LoVo (cell line): ENCODE measurements at regions not wholly inside any gene's neighbourhood (a gene's known extent, or its start where the extent isn't known, plus 50 kb on each side); places are given as distances from the start of the nearest gene placed in this dataset.
"Not testable (repeated sequence)": the region's sequence is repeated elsewhere in the genome, so short reads cannot be mapped to it uniquely, and the experiment has no call there.

Experiments used
- DNase-seq: peaks from one replicate; pipeline ENCODE4 v3.0.0-alpha.2; 2016; ENCODE audit warnings: low spot score

DNA sequence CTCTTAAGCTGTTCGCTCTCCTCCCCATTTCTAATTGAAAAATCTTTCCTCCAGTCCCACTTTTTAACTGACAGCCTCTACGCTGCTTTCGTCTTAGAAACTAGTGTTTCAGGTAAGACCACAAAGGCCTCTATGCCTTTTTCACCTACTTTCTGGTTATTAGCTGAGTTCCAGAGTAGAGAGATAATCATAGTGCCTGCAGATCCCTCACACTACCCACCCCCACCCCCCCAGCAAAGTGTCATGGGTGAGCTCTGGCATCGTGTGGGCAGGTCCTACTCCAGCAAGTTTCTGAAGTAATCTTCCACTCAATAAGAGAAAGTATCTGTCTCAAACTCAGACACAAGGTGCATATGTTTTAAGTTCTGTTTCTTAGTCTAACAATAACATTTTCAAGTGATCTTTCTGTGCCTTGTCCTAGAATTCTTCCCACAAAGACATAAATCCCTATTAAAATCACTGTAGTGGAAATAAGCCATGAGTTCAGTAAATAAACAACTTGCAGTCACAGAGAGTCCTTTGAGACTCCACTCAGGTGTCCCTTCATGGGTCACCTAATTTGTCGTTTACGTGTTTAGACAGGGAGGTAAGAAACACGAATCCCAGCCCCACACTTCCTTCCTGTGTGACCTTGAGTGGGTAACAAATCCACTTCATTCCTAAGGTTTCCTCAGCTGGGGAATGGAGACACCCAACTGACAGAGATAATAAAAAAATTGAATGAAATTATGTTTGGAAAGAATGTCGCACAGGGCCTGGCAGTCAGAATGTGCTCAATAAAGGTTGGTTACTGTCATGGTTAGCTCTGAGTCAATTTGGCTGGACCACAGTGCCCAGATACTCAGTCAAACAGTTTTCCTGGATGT is 228.9 kb upstream of the CAND1 start:
- no peak for DNase-seq

- DNase-seq: no peak
Measured at GRCh38 chr12:67040861-67041137, 228.4 kb upstream of the CAND1 start.

GRCh38 chr12:67042697-67043131 is 226.4 kb upstream of the CAND1 start:
- peak; percentile 19 for DNase-seq

DNA sequence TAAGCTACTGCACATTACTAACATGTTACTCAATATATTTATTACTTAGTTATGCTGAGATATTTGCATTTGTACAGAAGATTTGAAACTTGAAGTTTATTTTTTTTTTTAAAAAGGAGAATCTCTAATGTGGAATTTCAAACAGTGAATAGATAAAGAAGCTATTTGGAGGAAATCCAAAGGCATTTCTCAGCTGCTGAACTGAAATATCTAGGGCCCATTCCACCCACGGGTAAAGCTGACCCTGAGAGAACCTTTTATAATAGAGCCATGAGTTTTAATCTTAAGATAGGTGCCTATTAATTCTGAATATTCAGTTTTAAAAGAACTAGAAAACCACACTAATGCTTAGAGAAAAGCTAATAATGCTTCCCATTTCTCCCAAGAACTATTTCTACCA is 225.4 kb upstream of the CAND1 start:
- no peak for DNase-seq

GRCh38 chr12:67045650-67046049 is 223.5 kb upstream of the CAND1 start:
- DNase-seq: no peak

DNA sequence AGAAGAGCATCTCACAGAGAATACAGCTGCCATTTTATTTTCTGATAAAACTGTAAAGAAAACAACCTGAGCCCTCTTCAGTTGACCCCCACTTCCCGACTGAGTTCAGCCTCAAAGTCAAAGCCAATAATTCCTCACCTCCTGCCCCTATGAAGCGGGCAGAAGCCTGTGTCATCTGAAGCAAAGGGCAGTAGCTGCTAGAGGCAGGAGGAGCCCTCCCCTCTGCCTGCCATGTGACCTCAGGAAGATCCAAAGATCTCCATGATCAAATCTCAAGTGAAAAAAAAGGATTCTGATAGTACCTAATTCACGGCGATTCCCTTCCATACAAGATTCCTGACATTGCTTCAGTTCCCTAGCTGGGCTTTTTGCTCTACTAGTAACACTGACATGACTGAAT is 223.1 kb upstream of the CAND1 start:
- no peak for DNase-seq

- DNase-seq: no peak
Measured at GRCh38 chr12:67047634-67048033, 221.5 kb upstream of the CAND1 start.

DNA sequence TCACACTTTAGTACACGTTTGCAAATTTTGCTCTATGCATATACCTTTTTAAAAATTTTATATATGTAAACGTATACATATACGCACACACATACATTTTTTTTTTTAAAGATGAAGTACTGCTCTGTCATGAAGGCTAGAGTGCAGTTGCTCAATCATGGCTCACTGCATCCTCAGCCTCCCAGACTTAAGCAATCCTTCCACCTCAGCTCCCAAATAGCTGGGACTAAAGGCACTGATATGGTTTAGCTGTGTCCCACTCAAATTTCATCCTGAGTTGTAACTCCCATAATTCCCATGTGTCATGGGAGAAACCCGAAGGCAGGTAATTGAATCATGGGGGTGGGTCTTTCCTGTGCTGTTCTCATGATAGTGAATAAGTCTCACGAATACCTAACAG is 220.8 kb upstream of the CAND1 start:
- DNase-seq: no peak

DNA sequence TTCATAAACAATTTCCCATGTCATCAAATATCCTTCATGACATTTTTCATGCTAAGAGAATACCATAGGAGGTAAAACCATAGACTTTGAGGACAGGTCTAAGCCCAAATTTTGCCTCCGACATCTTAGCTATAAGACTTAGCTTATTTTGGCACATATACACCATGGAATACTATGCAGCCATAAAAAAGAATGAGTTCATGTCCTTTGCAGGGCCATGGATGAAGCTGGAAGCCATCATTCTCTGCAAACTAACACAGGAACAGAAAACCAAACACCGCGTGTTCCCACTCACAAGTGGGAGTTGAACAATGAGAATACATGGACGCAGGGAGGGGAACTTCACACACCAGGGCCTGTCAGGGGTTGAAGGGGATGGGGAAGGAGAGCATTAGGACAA is 220.0 kb upstream of the CAND1 start:
- not testable (repeated sequence) for DNase-seq

- no peak for DNase-seq
Measured at GRCh38 chr12:67052981-67053380, 216.2 kb upstream of the CAND1 start.

DNA sequence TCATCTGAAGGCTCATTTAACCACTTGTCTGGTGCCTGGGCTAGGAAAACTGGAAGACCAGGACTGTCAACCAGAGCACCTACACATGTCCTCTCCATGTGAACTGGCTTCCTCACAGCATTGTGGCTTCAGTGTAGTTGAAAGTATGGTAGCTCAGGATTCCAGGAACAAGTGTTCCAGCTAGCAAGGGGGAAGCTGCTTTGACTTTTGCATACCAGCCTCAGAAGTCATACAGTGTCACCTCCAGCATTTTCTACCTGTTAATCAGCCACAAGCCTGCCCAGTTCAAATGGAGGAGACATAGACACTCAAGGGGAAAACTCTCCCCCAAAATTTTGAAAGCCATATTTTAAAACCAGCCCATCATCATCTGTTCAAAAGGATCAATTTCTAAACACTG is 212.8 kb upstream of the CAND1 start:
- DNase-seq: no peak

DNA sequence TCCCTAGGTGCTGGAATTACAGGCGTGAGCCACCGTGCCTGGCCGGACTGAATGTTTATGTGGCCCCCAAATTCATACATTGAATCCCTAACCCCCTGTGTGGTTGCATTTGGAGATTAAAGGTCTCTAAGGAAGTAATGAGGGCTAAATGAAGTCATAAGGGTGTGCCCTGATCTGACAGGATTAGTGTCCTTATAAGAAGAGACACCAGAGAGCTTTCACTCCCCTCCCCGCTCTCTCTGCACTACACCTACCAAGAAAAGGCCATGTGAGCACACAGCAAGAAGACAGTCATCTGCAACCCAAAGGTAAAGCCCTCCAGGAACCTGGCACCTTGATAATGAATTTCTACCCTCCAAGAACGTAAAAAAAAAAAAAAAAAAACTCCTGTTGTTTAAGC is 212.1 kb upstream of the CAND1 start:
- DNase-seq: no peak

DNA sequence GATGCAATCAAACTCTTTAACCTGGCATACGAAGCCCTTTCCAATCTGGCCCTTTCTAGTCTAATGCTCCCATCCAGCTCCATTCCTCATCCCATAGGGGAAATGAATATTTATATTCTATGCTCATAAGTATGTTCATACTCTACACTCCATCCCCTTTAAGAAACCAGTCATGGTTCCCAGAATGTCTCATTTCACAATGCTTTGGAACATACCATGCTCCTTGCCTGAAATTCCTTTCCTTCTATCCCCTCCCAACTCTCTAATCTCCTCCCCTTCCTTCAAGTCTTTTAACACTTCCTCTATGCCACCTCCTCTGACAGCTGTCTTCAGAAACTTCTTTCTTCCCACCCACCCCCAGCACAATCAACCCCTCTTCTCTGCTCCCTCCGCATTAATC is 207.0 kb upstream of the CAND1 start:
- no peak for DNase-seq

DNA sequence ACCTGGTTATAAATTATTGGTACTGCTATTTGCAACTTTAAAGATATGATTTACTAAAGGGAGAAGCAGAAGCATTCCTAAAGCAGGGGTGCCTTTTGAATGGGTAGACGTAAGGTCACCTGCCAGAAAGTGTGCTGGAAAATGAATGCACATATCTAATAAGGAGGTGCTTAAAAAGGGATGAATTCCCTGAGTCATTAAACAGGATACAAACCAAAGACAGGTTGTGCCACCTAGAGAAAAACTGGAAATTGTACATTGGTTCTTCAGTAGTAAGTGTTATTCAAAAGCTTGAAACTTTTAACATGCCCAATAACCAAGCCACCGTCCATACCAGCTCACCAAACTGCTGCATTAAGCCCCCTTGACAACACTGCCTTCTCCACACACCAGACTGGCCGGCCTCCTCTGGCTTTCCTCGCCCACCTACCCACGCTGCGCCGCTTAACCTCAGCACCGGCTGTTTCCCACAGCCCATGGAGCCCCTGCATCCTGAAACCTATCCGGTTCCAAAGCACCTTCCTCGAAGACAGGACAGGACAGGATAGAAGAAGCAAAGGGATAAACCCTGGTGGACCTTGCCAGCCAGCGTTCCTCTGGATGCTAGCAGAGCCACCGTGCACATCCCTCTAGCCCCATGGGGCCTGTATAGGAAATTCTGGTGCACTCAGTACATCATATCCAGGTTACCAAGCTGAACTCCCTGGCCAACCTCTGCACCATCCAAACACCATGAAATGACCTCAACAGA is 201.5 kb upstream of the CAND1 start:
- no peak for DNase-seq

GRCh38 chr12:67068204-67068731 is 200.9 kb upstream of the CAND1 start:
- DNase-seq: no peak

- peak; percentile 48 for DNase-seq
Measured at GRCh38 chr12:67068761-67069450, 200.3 kb upstream of the CAND1 start.

GRCh38 chr12:67069451-67070306 is 199.5 kb upstream of the CAND1 start:
- DNase-seq: peak; percentile 55

DNA sequence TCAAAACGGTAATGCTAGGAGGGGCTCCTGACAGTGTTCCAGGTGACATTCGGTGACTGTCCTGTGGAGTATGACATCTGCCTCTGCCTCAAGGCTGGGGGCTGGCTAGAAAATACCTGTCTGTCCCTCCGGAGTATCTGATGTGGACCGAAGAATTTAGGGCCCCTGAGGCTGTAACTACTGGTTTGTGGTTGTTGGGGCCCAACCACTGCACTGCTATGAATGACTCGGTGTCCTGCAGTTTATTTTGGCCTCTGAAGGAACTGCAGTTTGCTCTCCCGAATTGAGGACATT is 198.9 kb upstream of the CAND1 start:
- no peak for DNase-seq

GRCh38 chr12:67070604-67071003 is 198.6 kb upstream of the CAND1 start:
- DNase-seq: no peak

GRCh38 chr12:67072281-67072680 is 196.9 kb upstream of the CAND1 start:
- DNase-seq: not testable (repeated sequence)

DNA sequence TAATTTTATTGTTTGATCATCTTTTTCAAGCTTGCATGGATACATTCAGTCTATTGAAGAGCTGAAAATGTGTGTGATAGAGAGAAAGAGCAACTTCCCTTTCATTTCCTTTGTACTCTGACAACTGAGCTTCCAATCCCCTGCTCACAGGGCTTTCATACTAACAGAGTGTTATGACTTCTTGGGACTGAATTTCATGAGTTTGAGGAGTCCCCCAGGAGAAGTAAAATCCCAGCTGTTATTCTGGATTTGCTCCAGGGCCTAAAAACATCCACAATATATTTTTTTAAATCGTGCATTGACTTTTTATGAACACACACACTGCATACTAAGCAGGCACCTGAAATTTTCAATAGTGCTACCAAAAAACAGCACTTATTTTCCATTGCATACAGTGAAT is 195.8 kb upstream of the CAND1 start:
- DNase-seq: no peak

- DNase-seq: no peak
Measured at GRCh38 chr12:67074072-67074471, 195.1 kb upstream of the CAND1 start.
